ENCODE measurements at regions not wholly inside any gene's neighbourhood (a gene's known extent, or its start where the extent isn't known, plus 50 kb on each side); places are given as distances from the start of the nearest gene placed in this dataset.
"Not testable (repeated sequence)": the region's sequence is repeated elsewhere in the genome, so short reads cannot be mapped to it uniquely, and the experiment has no call there.

GRCh38 chr11:45379162-45379863, 93.2 kb upstream of the SYT13 start:
- 88 to 89% methylated on average over 6 of the region's 6 CpGs for WGBS, 2 donors
- TF ChIP-seq POLR2A (IDR thresholded peaks at IDR 0.05) (no peak), CTCF (IDR thresholded peaks at IDR 0.05) (no peak)
- H3K9me3 ChIP-seq = no peaks in the 10 kb centered on the region
- DNase-seq (no peak), ATAC-seq (no peak)
- no peaks in the 10 kb centered on the region for H3K36me3 ChIP-seq (replicated peaks in 1 of 2; ENCODE audit: insufficient read depth in 1 of 2, low read depth in 2 of 2)
- no peaks in the 10 kb centered on the region for H3K27me3 ChIP-seq
- intact Hi-C loops (cut with DNase I) = no loop called here
- H3K4me3 ChIP-seq = no peak overlapping the region
- H3K27ac ChIP-seq = no peak overlapping the region
- no peaks in the 10 kb centered on the region for H3K4me1 ChIP-seq

- whole genome bisulfite sequencing, 2 donors = 80 to 87% methylated on average over 6 of the region's 6 CpGs
- H3K27me3 ChIP-seq = no peaks in the 10 kb centered on the region
Measured at GRCh38 chr11:45378516-45378915, 92.4 kb upstream of the SYT13 start.

GRCh38 chr11:45374653-45375059, 88.5 kb upstream of the SYT13 start:
- H3K36me3 ChIP-seq (replicated peaks in 1 of 2; ENCODE audit: insufficient read depth in 1 of 2, low read depth in 2 of 2) = no peaks in the 10 kb centered on the region
- intact Hi-C loops (cut with DNase I) = no loop called here
- no peak for ATAC-seq
- H3K4me3 ChIP-seq = no peak overlapping the region
- H3K9me3 ChIP-seq = no peaks in the 10 kb centered on the region
- TF ChIP-seq CTCF (IDR thresholded peaks at IDR 0.05) (no peak), POLR2A (IDR thresholded peaks at IDR 0.05) (no peak)
- no peaks in the 10 kb centered on the region for H3K4me1 ChIP-seq
- no peak for DNase-seq
- H3K27me3 ChIP-seq = no peaks in the 10 kb centered on the region
- no peak overlapping the region for H3K27ac ChIP-seq
- 66 to 67% methylated on average over 5 of the region's 5 CpGs for WGBS, 2 donors

More at GRCh38 chr11:45378516-45378915, 92.4 kb upstream of the SYT13 start:
- ATAC-seq (no peak), DNase-seq (no peak)
- H3K9me3 ChIP-seq = no peaks in the 10 kb centered on the region
- H3K36me3 ChIP-seq (replicated peaks in 1 of 2; ENCODE audit: insufficient read depth in 1 of 2, low read depth in 2 of 2) = no peaks in the 10 kb centered on the region
- H3K4me1 ChIP-seq = no peaks in the 10 kb centered on the region
- H3K4me3 ChIP-seq = no peak overlapping the region
- TF ChIP-seq POLR2A (IDR thresholded peaks at IDR 0.05) (no peak), CTCF (IDR thresholded peaks at IDR 0.05) (no peak)
- H3K27ac ChIP-seq = no peak overlapping the region
- intact Hi-C loops (cut with DNase I) = no loop called here

GRCh38 chr11:45374130-45374529, 88.0 kb upstream of the SYT13 start:
- no peaks in the 10 kb centered on the region for H3K9me3 ChIP-seq
- WGBS, 2 donors = 38 to 55% methylated on average over 2 of the region's 2 CpGs
- no peak overlapping the region for H3K4me3 ChIP-seq
- ATAC-seq (no peak), DNase-seq (no peak)
- TF ChIP-seq POLR2A (IDR thresholded peaks at IDR 0.05) = no peak
- TF ChIP-seq CTCF (IDR thresholded peaks at IDR 0.05) = no peak
- no peaks in the 10 kb centered on the region for H3K36me3 ChIP-seq (replicated peaks in 1 of 2; ENCODE audit: insufficient read depth in 1 of 2, low read depth in 2 of 2)
- intact Hi-C loops (cut with DNase I) = no loop called here
- no peak overlapping the region for H3K27ac ChIP-seq
- H3K4me1 ChIP-seq = no peaks in the 10 kb centered on the region
- H3K27me3 ChIP-seq = no peaks in the 10 kb centered on the region

- TF ChIP-seq POLR2A (IDR thresholded peaks at IDR 0.05) (no peak), CTCF (IDR thresholded peaks at IDR 0.05) (no peak)
- Histone ChIP-seq H3K4me1 (no peaks in the 10 kb centered on the region), H3K4me3 (no peak overlapping the region), H3K27ac (no peak overlapping the region), H3K27me3 (no peaks in the 10 kb centered on the region), H3K9me3 (no peaks in the 10 kb centered on the region), H3K36me3 (replicated peaks in 1 of 2; ENCODE audit: insufficient read depth in 1 of 2, low read depth in 2 of 2) (no peaks in the 10 kb centered on the region)
- intact Hi-C loops (cut with DNase I) = no loop called here
- ATAC-seq (no peak), DNase-seq (no peak)
- WGBS, 2 donors = 75 to 85% methylated on average over 7 of the region's 7 CpGs
Measured at GRCh38 chr11:45373506-45374035, 87.4 kb upstream of the SYT13 start.

- H3K4me1 ChIP-seq; DNase-seq; H3K36me3 ChIP-seq (replicated peaks in 1 of 2; ENCODE audit: insufficient read depth in 1 of 2, low read depth in 2 of 2); intact Hi-C loops (cut with DNase I); ATAC-seq; H3K9me3 ChIP-seq; H3K27me3 ChIP-seq; H3K27ac ChIP-seq; H3K4me3 ChIP-seq: not testable (repeated sequence)
- 61 to 67% methylated on average over 14 to 16 of the region's 16 CpGs for WGBS, 2 donors
Measured at GRCh38 chr11:45372414-45372813, 86.3 kb upstream of the SYT13 start.

Data from body of pancreas (tissue), 4 donors.